Type B pancreatic cell (in vitro differentiated cells): ENCODE measurements at regions not wholly inside any gene's neighbourhood (a gene's known extent, or its start where the extent isn't known, plus 50 kb on each side); places are given as distances from the start of the nearest gene placed in this dataset.

ENCODE experiments used
- DNase-seq: peaks from one replicate; pipeline ENCODE4 v3.0.0; 2021; ENCODE audit warnings: mixed read lengths; ENCODE audit not compliant: unreplicated experiment; ENCODE audit errors: extremely low spot score
- H3K27ac Mint-ChIP-seq: 2 replicates; pipeline ENCODE4 v1.8.0; 2021; ENCODE audit warnings: mild to moderate bottlenecking, mixed read lengths
- H3K27me3 Mint-ChIP-seq: 2 replicates; pipeline ENCODE4 v1.8.0; 2021; ENCODE audit warnings: mixed read lengths
- H3K36me3 Mint-ChIP-seq: 2 replicates; pipeline ENCODE4 v1.8.0; 2021; ENCODE audit warnings: mixed read lengths
- H3K4me1 Mint-ChIP-seq: one replicate; pipeline ENCODE4 v1.8.0; 2021; ENCODE audit warnings: mixed read lengths; ENCODE audit not compliant: unreplicated experiment
- H3K4me3 Mint-ChIP-seq: 2 replicates; pipeline ENCODE4 v1.8.0; 2021; ENCODE audit warnings: mild to moderate bottlenecking, mixed read lengths
- H3K9me3 Mint-ChIP-seq: 2 replicates; pipeline ENCODE4 v1.8.0; 2021; ENCODE audit warnings: mixed read lengths
- CTCF ChIP-seq: fragments of 200-600 bp; sonication (generic); conservative IDR thresholded peaks from 2 replicates; pipeline ENCODE4 v1.5.0; 2021; ENCODE audit warnings: antibody characterized with exemption, mild to moderate bottlenecking

DNA sequence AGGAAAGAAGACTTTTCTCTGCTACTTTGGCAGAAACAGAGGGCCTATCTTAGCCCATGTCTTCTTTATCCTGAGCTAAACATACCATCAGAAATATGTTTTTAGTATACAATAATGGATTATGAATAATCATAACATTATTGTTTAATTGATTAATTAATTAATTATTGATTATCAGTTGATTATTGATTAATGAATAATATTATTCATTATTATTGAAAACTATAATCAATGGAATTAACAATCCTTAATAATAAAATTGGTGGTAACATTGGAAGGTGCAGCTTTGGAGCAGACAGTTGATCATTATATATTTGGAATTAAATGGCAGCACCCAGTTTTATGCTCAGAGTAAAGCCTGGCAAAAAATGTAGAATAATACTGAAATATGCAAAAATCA lies 655.9 kb upstream of the ARGLU1 start:
- no peak overlapping the region for H3K27ac Mint-ChIP-seq
- no peak overlapping the region for H3K4me3 Mint-ChIP-seq
- H3K4me1 Mint-ChIP-seq, result peaks cover 8% of the 10 kb centered on the region
- DNase-seq, result no peak
- TF ChIP-seq CTCF, result no peak
- H3K27me3 Mint-ChIP-seq, result peaks cover 9% of the 10 kb centered on the region
- no peaks in the 10 kb centered on the region for H3K9me3 Mint-ChIP-seq
- no peaks in the 10 kb centered on the region for H3K36me3 Mint-ChIP-seq

- Mint-ChIP-seq H3K9me3 (no peaks in the 10 kb centered on the region), H3K4me1 (peaks cover 8% of the 10 kb centered on the region), H3K4me3 (no peak overlapping the region), H3K27ac (no peak overlapping the region), H3K27me3 (peaks cover 9% of the 10 kb centered on the region), H3K36me3 (no peaks in the 10 kb centered on the region)
- TF ChIP-seq CTCF, result no peak
- DNase-seq, result no peak
These were observed 654.7 kb upstream of the ARGLU1 start for GRCh38 chr13:107222597-107222996.

GRCh38 chr13:107220245-107220644 lies 652.3 kb upstream of the ARGLU1 start:
- H3K4me3 Mint-ChIP-seq, result no peak overlapping the region
- H3K27me3 Mint-ChIP-seq, result peaks cover 9% of the 10 kb centered on the region
- no peaks in the 10 kb centered on the region for H3K9me3 Mint-ChIP-seq
- H3K36me3 Mint-ChIP-seq, result no peaks in the 10 kb centered on the region
- DNase-seq, result no peak
- no peaks in the 10 kb centered on the region for H3K4me1 Mint-ChIP-seq
- no peak for TF ChIP-seq CTCF
- H3K27ac Mint-ChIP-seq, result no peak overlapping the region

DNA sequence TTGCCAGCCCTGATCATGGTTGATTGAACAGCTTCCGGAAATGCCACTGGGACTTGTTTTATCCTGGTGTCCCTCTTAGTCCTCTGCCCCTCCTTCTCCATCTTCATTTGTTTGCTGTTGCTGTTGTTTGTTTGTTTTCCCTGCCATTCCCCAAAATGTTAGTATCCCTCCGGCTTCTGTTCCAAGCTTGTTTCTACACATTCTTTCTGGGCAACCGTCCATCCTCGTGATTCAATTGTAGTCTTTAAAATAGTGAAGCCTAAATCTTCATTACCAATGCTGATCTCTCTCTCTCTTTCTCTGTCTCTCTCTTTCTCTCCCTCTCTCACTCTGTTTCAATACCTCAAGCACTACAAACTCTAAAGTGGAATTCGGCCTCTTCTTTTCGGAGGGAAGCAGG lies 649.3 kb upstream of the ARGLU1 start:
- Mint-ChIP-seq H3K9me3 (no peaks in the 10 kb centered on the region), H3K4me3 (no peak overlapping the region), H3K27ac (no peak overlapping the region), H3K4me1 (no peaks in the 10 kb centered on the region), H3K27me3 (peaks cover 18% of the 10 kb centered on the region), H3K36me3 (no peaks in the 10 kb centered on the region)
- TF ChIP-seq CTCF, result no peak
- no peak for DNase-seq

- H3K4me1 Mint-ChIP-seq, result peaks cover 2% of the 10 kb centered on the region
- H3K27me3 Mint-ChIP-seq, result peaks cover 19% of the 10 kb centered on the region
- H3K36me3 Mint-ChIP-seq, result no peaks in the 10 kb centered on the region
- TF ChIP-seq CTCF, result no peak
- no peak for DNase-seq
- H3K9me3 Mint-ChIP-seq, result no peaks in the 10 kb centered on the region
- no peak overlapping the region for H3K4me3 Mint-ChIP-seq
- H3K27ac Mint-ChIP-seq, result no peak overlapping the region
These were observed 648.3 kb upstream of the ARGLU1 start for GRCh38 chr13:107216046-107216755.
